WTC11 (cell line): ENCODE measurements at regions not wholly inside any gene's neighbourhood (a gene's known extent, or its start where the extent isn't known, plus 50 kb on each side); places are given as distances from the start of the nearest gene placed in this dataset.

Source experiments
- CREM ChIP-seq: sonication (generic); formaldehyde crosslinking; IDR thresholded peaks from 2 replicates; pipeline ENCODE4 v1.8.1; 2022; ENCODE audit warnings: mild to moderate bottlenecking, missing genetic modification reagents, moderate library complexity
- CTCF ChIP-seq: fragments of 200-600 bp; IDR thresholded peaks from 2 replicates; pipeline ENCODE4 v1.8.0; 2022; ENCODE audit warnings: antibody characterized with exemption
- SP1 ChIP-seq: sonication (generic); formaldehyde crosslinking; conservative IDR thresholded peaks from 2 replicates; pipeline ENCODE4 v1.8.1; 2022; ENCODE audit warnings: missing genetic modification reagents
- ZNF512 ChIP-seq: sonication (generic); formaldehyde crosslinking; IDR thresholded peaks from 2 replicates; pipeline ENCODE4 v1.8.1; 2022; ENCODE audit warnings: missing genetic modification reagents, borderline replicate concordance

GRCh38 chr5:89276566-89277305 is 393.8 kb upstream of the MEF2C start:
- TF ChIP-seq CTCF (no peak), ZNF512 (no peak), CREM (CRISPR knock-in tag) (no peak), SP1 (CRISPR knock-in tag) (no peak)
